Effector memory CD4-positive, alpha-beta T cell (primary cell): ENCODE measurements at regions not wholly inside any gene's neighbourhood (a gene's known extent, or its start where the extent isn't known, plus 50 kb on each side); places are given as distances from the start of the nearest gene placed in this dataset.

Experiments
- DNase-seq, 3 donors: peaks; one replicate each; pipeline ENCODE4 v3.0.0-alpha.2; 2020
- H3K27ac ChIP-seq: 2 replicates; pipeline ENCODE4 v1.7.0; 2013; ENCODE audit warnings: mild to moderate bottlenecking, low read length, moderate library complexity; ENCODE audit not compliant: insufficient read depth, poor library complexity, severe bottlenecking
- H3K27me3 ChIP-seq: replicated peaks from 2 replicates; pipeline ENCODE4 v1.7.0; 2013; ENCODE audit warnings: mild to moderate bottlenecking, low read length; ENCODE audit not compliant: insufficient read depth, control insufficient read depth, poor library complexity, severe bottlenecking
- H3K36me3 ChIP-seq: 2 replicates; pipeline ENCODE4 v1.7.0; 2013; ENCODE audit warnings: mild to moderate bottlenecking, low read length, moderate library complexity; ENCODE audit not compliant: control insufficient read depth, insufficient read depth
- H3K4me1 ChIP-seq: 2 replicates; pipeline ENCODE4 v1.7.0; 2013; ENCODE audit warnings: low read length, mild to moderate bottlenecking; ENCODE audit not compliant: control insufficient read depth, insufficient read depth, poor library complexity, severe bottlenecking
- H3K4me3 ChIP-seq: 2 replicates; pipeline ENCODE4 v1.7.0; 2013; ENCODE audit warnings: low read length, low read depth, mild to moderate bottlenecking; ENCODE audit not compliant: insufficient read depth, poor library complexity, severe bottlenecking
- H3K9me3 ChIP-seq: 2 replicates; pipeline ENCODE4 v1.7.0; 2013; ENCODE audit warnings: mild to moderate bottlenecking, low read length, moderate library complexity; ENCODE audit not compliant: control insufficient read depth

DNA sequence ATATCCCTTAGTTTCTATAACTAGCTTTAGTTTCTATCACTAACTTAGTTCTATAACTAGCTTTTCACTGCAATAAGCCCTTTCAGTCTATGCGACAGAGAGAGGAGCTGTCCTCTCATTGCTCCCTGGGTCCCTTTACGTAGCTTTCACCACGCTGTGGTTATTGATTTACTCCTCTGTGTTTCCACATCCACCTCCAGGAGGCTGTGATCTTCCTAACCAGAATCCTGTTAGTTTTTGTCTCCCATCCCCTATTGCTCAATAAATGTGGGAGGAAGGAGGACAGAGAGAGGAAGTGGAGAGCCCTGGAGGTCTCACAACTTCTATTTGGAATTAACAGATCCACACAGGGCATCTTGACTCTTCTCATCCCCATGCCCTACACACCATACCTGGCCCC is 1036.1 kb downstream of the MCTP2 start:
- H3K4me3 ChIP-seq, result no peak overlapping the region
- no peaks in the 10 kb centered on the region for H3K4me1 ChIP-seq
- no peaks in the 10 kb centered on the region for H3K36me3 ChIP-seq
- H3K27ac ChIP-seq, result no peak overlapping the region
- H3K27me3 ChIP-seq, result no peaks in the 10 kb centered on the region
- no peak for DNase-seq
- H3K9me3 ChIP-seq, result no peaks in the 10 kb centered on the region

DNA sequence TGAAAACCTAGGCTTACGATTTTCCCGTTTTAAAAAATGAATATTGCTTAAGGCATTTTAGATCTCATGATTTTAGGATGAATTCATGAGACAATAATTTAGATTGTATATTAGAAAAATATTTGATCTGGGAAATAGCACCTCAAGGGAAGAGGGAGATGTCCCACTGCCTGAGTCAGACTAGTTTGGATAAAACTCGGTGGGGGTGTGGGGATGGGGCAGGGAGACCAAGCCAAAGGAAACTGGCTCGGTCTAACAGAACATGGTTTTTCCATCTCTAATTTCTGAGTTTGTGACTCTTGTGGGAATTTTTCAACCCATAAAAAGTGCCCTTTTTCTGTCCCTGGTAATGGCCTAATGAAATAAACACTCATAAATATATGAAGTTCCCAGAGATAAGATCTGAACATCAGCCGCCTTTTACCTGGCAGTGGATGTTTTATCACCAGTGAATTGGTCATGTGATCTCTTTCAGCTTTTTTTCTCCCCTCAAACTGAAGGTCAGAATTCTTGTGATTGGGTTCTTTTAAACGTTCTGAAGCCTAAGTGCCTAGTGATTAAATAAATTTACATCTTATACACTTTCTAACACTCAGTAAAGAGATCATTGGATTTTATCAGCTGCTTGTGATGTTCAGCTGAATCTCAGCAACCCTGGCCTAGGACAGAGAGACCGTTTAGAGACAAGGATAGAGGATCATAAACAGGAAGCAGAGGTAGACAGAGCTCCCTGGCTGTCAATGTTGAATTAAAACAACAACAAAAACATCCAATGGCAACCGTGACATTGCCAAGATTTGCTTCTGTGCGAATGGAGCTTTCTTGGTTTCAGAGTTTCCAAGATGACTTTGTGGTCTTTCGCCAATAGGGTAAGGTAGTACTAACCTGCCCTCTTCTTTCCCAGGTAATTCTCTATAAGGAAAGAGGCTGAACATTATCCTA is 1038.2 kb downstream of the MCTP2 start:
- H3K9me3 ChIP-seq, result no peaks in the 10 kb centered on the region
- H3K4me1 ChIP-seq, result no peaks in the 10 kb centered on the region
- H3K27ac ChIP-seq, result no peak overlapping the region
- no peak for DNase-seq
- no peak overlapping the region for H3K4me3 ChIP-seq
- no peaks in the 10 kb centered on the region for H3K27me3 ChIP-seq
- no peaks in the 10 kb centered on the region for H3K36me3 ChIP-seq

DNA sequence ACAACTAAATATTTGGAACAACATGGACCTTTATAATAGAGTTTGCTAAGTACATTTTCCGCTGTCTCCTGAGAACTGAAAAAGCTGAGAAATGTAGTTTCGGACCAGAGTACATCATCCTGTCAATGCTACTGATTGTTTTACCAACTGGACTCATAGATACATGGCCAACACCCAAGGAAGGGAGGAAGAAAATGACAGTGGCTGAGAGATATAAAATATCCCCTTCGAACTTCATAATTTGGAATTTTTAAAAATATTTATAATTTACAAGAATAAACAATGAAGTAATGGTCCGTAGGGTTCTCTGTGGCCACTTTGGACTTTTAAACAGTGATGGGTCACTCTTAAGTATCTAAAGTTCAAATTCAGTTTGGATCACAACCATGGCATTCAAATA is 1042.7 kb downstream of the MCTP2 start:
- H3K9me3 ChIP-seq, result no peaks in the 10 kb centered on the region
- no peaks in the 10 kb centered on the region for H3K36me3 ChIP-seq
- no peaks in the 10 kb centered on the region for H3K27me3 ChIP-seq
- no peak overlapping the region for H3K27ac ChIP-seq
- no peak overlapping the region for H3K4me3 ChIP-seq
- no peaks in the 10 kb centered on the region for H3K4me1 ChIP-seq
- DNase-seq, result no peak

DNA sequence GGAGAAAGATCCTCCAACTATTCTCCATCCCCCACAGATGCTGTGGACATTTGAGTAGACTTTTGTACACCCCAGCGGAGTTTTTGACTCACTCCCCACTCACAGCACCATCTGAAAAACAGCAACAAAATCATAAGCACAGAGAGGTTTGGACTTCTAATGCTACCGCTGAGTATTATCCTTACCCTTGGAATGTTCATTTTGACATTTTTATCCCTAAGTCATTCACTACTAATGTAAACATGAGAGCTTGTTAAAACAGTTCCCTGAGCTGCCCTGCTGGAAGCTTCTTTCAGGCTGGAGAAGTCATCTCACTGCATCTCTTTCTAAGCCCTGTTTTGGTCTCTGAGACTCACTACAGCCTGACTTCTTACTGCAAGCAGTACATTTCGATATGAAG is 1045.9 kb downstream of the MCTP2 start:
- no peaks in the 10 kb centered on the region for H3K9me3 ChIP-seq
- H3K4me3 ChIP-seq, result no peak overlapping the region
- no peak for DNase-seq
- no peaks in the 10 kb centered on the region for H3K4me1 ChIP-seq
- H3K27ac ChIP-seq, result no peak overlapping the region
- H3K36me3 ChIP-seq, result no peaks in the 10 kb centered on the region
- no peaks in the 10 kb centered on the region for H3K27me3 ChIP-seq

DNA sequence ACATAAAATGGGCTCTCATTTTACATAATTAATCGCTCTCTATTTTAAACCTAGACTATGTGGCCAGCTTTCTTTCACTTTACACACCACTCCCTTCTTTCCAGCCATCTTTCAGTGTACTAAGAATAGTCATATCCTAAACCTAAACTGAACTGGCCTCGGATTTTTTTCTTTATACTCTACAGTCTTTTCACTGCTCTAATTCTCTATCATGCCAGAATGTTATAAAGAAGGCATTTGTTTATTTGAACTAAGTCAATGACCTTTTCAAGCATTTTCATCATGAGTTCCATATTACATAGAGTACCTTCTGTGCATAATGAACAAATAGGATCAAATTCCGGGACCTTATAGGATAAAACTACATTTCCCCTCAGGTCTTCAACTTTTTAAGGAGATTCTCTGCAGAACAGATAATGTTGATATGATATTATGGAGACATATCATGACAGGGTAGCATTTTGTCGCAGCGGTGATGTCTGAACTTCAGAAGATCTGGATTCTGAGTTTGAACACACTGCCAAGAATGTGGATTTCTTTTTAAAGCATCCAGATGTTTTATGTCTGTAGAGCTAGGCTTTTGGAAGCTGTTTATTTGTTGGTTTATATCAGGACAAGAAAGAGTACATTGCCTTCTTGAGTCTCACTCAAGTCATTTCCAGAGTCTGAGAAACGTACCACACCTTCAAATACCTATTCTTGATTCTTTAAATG is 1047.3 kb downstream of the MCTP2 start:
- Histone ChIP-seq H3K4me3 (no peak overlapping the region), H3K36me3 (no peaks in the 10 kb centered on the region), H3K4me1 (no peaks in the 10 kb centered on the region), H3K27ac (no peak overlapping the region), H3K9me3 (no peaks in the 10 kb centered on the region), H3K27me3 (no peaks in the 10 kb centered on the region)
- DNase-seq, result no peak

DNA sequence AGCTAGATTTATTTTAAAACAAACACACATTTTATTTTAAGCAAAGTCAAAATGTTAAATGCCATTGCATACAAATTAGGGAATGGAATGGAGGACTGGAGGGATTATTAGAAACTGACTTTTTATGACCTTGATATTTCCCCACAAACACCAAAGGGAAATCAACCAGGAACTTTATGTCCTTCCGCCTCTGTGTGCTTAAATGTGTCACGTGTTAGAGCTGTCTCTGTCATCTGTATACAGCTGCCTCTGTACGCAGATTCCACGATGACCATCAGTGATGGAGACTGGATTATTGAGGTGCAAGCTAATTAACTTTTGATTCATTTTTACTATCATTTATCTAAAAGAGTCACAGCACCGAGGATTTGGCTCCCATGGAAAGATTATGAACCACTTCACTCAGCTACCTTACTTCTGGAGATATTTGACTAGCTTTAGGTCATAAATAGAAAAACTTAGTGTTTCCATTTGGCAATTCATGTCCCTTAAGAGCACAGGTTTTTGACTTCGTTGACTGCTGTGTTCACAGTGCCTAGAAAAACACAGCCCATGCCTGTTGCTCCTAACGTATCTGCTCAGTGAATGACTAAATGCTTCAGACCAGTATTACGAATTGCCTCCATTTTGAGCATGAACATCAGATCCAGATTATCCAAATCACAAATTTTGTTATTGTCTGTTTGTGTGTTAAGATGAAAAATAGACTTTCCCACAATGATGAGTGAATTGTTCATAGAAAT is 1048.1 kb downstream of the MCTP2 start:
- Histone ChIP-seq H3K27ac (no peak overlapping the region), H3K9me3 (no peaks in the 10 kb centered on the region), H3K36me3 (no peaks in the 10 kb centered on the region), H3K27me3 (no peaks in the 10 kb centered on the region), H3K4me1 (no peaks in the 10 kb centered on the region), H3K4me3 (no peak overlapping the region)
- DNase-seq, result no peak

DNA sequence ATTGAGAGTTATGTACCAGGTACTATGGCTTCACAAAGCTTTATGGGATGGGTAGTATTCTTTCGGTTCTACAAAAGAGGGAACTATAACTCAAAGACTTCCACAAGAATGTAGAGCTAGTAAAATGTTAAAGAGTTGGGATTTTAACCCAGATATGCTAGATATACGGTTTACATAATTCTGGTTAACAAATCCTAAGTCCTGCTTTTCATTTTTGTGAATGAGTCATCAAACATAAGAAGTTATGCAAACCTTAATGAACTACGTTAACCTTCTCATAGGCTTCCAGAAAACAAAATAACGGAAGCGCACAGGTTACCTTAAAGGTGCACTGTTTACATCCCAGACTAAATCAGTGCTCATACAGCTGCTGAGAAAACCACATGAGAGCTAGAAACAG is 1049.3 kb downstream of the MCTP2 start:
- Histone ChIP-seq H3K27ac (no peak overlapping the region), H3K4me3 (no peak overlapping the region), H3K27me3 (no peaks in the 10 kb centered on the region), H3K36me3 (no peaks in the 10 kb centered on the region), H3K4me1 (no peaks in the 10 kb centered on the region), H3K9me3 (no peaks in the 10 kb centered on the region)
- DNase-seq, result no peak

DNA sequence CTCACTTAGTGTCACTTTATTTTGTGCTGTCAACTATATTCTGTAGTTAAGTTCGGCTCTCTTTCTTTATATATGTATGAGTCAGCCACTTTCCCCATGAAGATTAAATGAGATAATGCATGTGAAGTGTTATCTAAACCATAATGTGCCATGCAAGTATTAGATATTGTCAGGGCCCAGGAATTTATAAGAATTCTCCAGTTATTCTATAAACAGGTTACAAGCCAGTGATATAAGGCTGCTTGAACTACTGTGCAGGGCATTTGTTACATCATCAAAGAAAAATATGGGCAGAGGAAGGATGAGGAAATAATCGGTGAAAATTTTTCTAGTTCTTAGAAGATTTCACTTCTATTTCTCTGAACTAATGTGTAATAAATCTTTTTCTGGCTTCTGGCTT is 1049.0 kb upstream of the NR2F2 start:
- Histone ChIP-seq H3K4me1 (no peaks in the 10 kb centered on the region), H3K27ac (no peak overlapping the region), H3K9me3 (no peaks in the 10 kb centered on the region), H3K27me3 (no peaks in the 10 kb centered on the region), H3K4me3 (no peak overlapping the region), H3K36me3 (no peaks in the 10 kb centered on the region)
- no peak for DNase-seq

DNA sequence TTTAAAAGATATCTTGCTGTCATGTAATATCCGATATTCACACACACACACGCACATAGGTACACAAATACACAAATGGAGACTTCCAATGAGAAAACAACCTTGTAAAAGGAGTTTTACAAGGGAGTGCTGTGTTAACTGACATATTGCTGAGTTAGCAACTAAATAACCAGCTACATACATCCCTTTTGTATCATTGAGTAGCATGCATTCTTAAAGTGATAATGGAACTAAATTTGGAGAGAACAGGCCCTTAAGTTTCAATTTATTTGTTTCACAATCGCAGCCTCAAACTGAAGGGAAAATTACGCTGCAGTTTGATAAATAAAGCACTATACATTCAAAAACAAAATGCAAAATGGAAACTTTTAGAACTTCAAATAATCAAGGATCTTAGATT is 1046.0 kb upstream of the NR2F2 start:
- no peak overlapping the region for H3K4me3 ChIP-seq
- no peaks in the 10 kb centered on the region for H3K36me3 ChIP-seq
- no peak for DNase-seq
- no peak overlapping the region for H3K27ac ChIP-seq
- no peaks in the 10 kb centered on the region for H3K9me3 ChIP-seq
- no peaks in the 10 kb centered on the region for H3K4me1 ChIP-seq
- H3K27me3 ChIP-seq, result no peaks in the 10 kb centered on the region
